PC-3 (cell line): ENCODE measurements at regions not wholly inside any gene's neighbourhood (a gene's known extent, or its start where the extent isn't known, plus 50 kb on each side); places are given as distances from the start of the nearest gene placed in this dataset.
"Not testable (repeated sequence)": the region's sequence is repeated elsewhere in the genome, so short reads cannot be mapped to it uniquely, and the experiment has no call there.

Experiments
- ATAC-seq: fragments of 200-7000 bp; cut with Tn5 transposase; 2 replicates; pipeline ENCODE4 v1.9.1; 2020; ENCODE audit warnings: mild to moderate bottlenecking, moderate library complexity
- BruUV-seq: library from RNA; stranded (reverse); fragments of 400-500 nt; replicated peaks from 2 replicates; lab custom pipeline; 2021; lab: Mats Ljungman, UMichigan
- CTCF ChIA-PET: fragments of 300-600 bp; sonication (Branson Sonifier 250); formaldehyde crosslinking; loops from one replicate; lab custom pipeline; 2022; ENCODE audit warnings: antibody characterized with exemption; lab: Charles Lee
- POLR2A ChIA-PET: fragments of 300-600 bp; sonication (Branson Sonifier 250); formaldehyde crosslinking; loops from one replicate; lab custom pipeline; 2022; ENCODE audit warnings: antibody characterized with exemption; ENCODE audit not compliant: unreplicated experiment; lab: Charles Lee
- DNase-seq: peaks from one replicate; pipeline ENCODE4 v3.0.0-alpha.2; 2015
- H2AFZ ChIP-seq: fragments of 300-600 bp; sonication (generic); 2 replicates; pipeline ENCODE4 v1.6.0; 2016; ENCODE audit warnings: antibody characterized with exemption, low read length
- H3F3A ChIP-seq: fragments of 300-600 bp; sonication (generic); one replicate; pipeline ENCODE4 v1.6.0; 2017; ENCODE audit warnings: antibody characterized with exemption, low read length, control low read depth, mild to moderate bottlenecking; ENCODE audit not compliant: unreplicated experiment
- H3K27ac ChIP-seq: fragments of 300-600 bp; sonication (generic); 2 replicates; pipeline ENCODE4 v1.5.1; 2016; ENCODE audit warnings: mild to moderate bottlenecking, low read length
- H3K27me3 ChIP-seq: fragments of 300-600 bp; sonication (generic); 2 replicates; pipeline ENCODE4 v1.6.1; 2016; ENCODE audit warnings: low read length, mixed read lengths
- H3K36me3 ChIP-seq: fragments of 300-600 bp; sonication (generic); 2 replicates; pipeline ENCODE4 v1.6.1; 2016; ENCODE audit warnings: low read depth, mixed run types, low read length, mixed read lengths
- H3K4me1 ChIP-seq: fragments of 300-600 bp; sonication (generic); 2 replicates; pipeline ENCODE4 v1.5.1; 2016; ENCODE audit warnings: low read length; ENCODE audit not compliant: insufficient read depth
- H3K4me2 ChIP-seq: fragments of 300-600 bp; sonication (generic); 2 replicates; pipeline ENCODE4 v1.6.0; 2016; ENCODE audit warnings: low read length
- H3K4me3 ChIP-seq: fragments of 300-600 bp; sonication (generic); 2 replicates; pipeline ENCODE4 v1.5.1; 2016; ENCODE audit warnings: mild to moderate bottlenecking, low read length, mixed read lengths
- H3K79me2 ChIP-seq: fragments of 300-600 bp; sonication (generic); 2 replicates; pipeline ENCODE4 v1.6.1; 2017; ENCODE audit warnings: low read length, mixed read lengths
- H3K9ac ChIP-seq: fragments of 300-600 bp; sonication (generic); 2 replicates; pipeline ENCODE4 v1.6.0; 2016; ENCODE audit warnings: mild to moderate bottlenecking, low read length
- H3K9me2 ChIP-seq: fragments of 300-600 bp; sonication (generic); replicated peaks from 2 replicates; pipeline ENCODE4 v1.6.1; 2016; ENCODE audit warnings: mixed run types, low read length, mixed read lengths
- H3K9me3 ChIP-seq: fragments of 300-600 bp; sonication (generic); 2 replicates; pipeline ENCODE4 v1.6.1; 2016; ENCODE audit warnings: low read length, mixed read lengths
- H4K20me1 ChIP-seq: fragments of 300-600 bp; sonication (generic); 2 replicates; pipeline ENCODE4 v1.6.1; 2016; ENCODE audit warnings: low read length, mixed read lengths
- CTCF ChIP-seq: fragments of 300-600 bp; sonication (generic); conservative IDR thresholded peaks from 2 replicates; pipeline ENCODE4 v1.5.1; 2017; ENCODE audit warnings: antibody characterized with exemption, low read depth, mild to moderate bottlenecking, low read length
- EZH2 ChIP-seq: fragments of 300-600 bp; sonication (generic); IDR thresholded peaks from one replicate; pipeline ENCODE4 v1.6.1; 2017; ENCODE audit warnings: antibody characterized with exemption, mild to moderate bottlenecking, low read length; ENCODE audit not compliant: unreplicated experiment
- EZH2phosphoT487 ChIP-seq: fragments of 300-600 bp; sonication (generic); IDR thresholded peaks from 2 replicates; pipeline ENCODE4 v1.6.1; 2018; ENCODE audit warnings: mild to moderate bottlenecking, antibody characterized with exemption, low read length, borderline replicate concordance
- intact Hi-C: fragments of 100-400 bp; cut with micrococcal nuclease; formaldehyde crosslinking; loops from 2 replicates; pipeline ENCODE4 v1.9.0; 2023

- H3K4me2 ChIP-seq: no peak overlapping the region
- H3K9ac ChIP-seq: no peak overlapping the region
- no peaks in the 10 kb centered on the region for H4K20me1 ChIP-seq
- ChIA-PET CTCF (no interaction called here), POLR2A (no interaction called here)
- peaks cover 22% of the 10 kb centered on the region for H3K4me1 ChIP-seq
- no peaks in the 10 kb centered on the region for H3F3A ChIP-seq
- H3K36me3 ChIP-seq: no peaks in the 10 kb centered on the region
- H3K9me2 ChIP-seq: no peaks in the 10 kb centered on the region
- no peak overlapping the region for H2AFZ ChIP-seq
- no peaks in the 10 kb centered on the region for H3K9me3 ChIP-seq
- no peaks in the 10 kb centered on the region for H3K79me2 ChIP-seq
- no peaks in the 10 kb centered on the region for H3K27me3 ChIP-seq
- no peak for ATAC-seq
- H3K4me3 ChIP-seq: no peak overlapping the region
- BruUV-seq: no TSS peak
- intact Hi-C loops: no loop called here
- TF ChIP-seq EZH2phosphoT487 (no peak), EZH2 (no peak), CTCF (no peak)
- DNase-seq: no peak
- no peak overlapping the region for H3K27ac ChIP-seq
Observed at GRCh38 chr15:92825985-92826384, 74.1 kb upstream of the CHD2 start.

- H3K4me3 ChIP-seq, H3K36me3 ChIP-seq, H3K79me2 ChIP-seq, H3K9me3 ChIP-seq, BruUV-seq, H3F3A ChIP-seq, H2AFZ ChIP-seq, H3K9ac ChIP-seq, intact Hi-C loops, CTCF ChIA-PET, DNase-seq, H3K4me2 ChIP-seq, H4K20me1 ChIP-seq, H3K9me2 ChIP-seq, H3K27ac ChIP-seq, H3K27me3 ChIP-seq, ATAC-seq: not testable (repeated sequence)
- POLR2A ChIA-PET: interaction anchor here (1.2 kb wide), 1 partner anchor 54 kb away, joined by 7 read pairs; no protein-coding TSS in a partner anchor
- H3K4me1 ChIP-seq: peaks cover 22% of the 10 kb centered on the region
Observed at GRCh38 chr15:92827991-92828390, 72.1 kb upstream of the CHD2 start.

- no peak for ATAC-seq
- Histone ChIP-seq H3K27me3 (no peaks in the 10 kb centered on the region), H3K9ac (no peak overlapping the region), H3F3A (peaks cover 5% of the 10 kb centered on the region), H3K4me2 (no peak overlapping the region), H3K36me3 (no peaks in the 10 kb centered on the region), H3K9me2 (no peaks in the 10 kb centered on the region), H4K20me1 (no peaks in the 10 kb centered on the region), H3K9me3 (no peaks in the 10 kb centered on the region), H3K4me3 (no peak overlapping the region), H3K27ac (no peak overlapping the region), H3K79me2 (no peaks in the 10 kb centered on the region), H2AFZ (no peak overlapping the region; the same call in 1 of the 2 replicates), H3K4me1 (peaks cover 25% of the 10 kb centered on the region)
- BruUV-seq: no TSS peak
- ChIA-PET CTCF (no interaction called here), POLR2A (no interaction called here)
- TF ChIP-seq EZH2phosphoT487 (no peak), EZH2 (no peak), CTCF (no peak)
- no peak for DNase-seq
- intact Hi-C loops: loop anchor here (5.0 kb wide), 1 partner anchor 52 kb away; no protein-coding TSS in a partner anchor
Observed at GRCh38 chr15:92829875-92830274, 70.2 kb upstream of the CHD2 start.
